ENCODE measurements at regions not wholly inside any gene's neighbourhood (a gene's known extent, or its start where the extent isn't known, plus 50 kb on each side); places are given as distances from the start of the nearest gene placed in this dataset.

DNA sequence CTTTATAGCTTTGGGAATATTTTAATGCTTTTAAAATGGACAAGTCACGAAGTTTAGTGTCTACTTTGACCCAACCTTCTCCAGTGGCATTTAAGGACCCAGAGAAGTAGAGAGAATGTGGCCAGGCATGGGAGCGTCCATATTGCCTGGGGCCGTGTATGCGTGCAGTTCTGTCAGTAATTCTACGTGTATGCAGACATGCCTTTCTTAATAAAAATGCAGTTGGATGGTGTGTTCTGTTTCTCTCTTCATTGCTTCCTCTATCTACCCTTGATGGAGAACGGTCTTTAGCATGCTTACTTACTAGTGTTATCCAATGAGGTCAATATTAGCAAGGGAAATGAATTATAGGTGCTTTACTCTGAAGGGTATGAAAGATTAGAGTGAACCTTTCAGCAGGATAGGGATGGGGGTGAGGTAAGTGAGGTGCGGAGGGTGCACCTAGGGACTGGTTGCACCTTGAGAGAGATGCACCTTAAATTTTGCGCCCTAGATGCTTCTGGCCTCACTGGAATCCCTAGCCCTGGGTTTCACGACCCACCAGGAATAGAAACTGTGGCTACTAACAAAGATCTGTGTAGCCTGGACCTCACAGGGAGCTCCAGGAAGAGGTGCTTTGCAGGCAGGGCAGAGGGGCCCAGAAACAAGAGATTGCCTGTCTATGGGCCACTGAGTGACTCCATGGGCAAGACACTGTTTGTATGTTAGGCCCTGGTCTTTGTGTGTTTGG lies 194.3 kb downstream of the MYCN start:
- TF ChIP-seq, protein P1, sequence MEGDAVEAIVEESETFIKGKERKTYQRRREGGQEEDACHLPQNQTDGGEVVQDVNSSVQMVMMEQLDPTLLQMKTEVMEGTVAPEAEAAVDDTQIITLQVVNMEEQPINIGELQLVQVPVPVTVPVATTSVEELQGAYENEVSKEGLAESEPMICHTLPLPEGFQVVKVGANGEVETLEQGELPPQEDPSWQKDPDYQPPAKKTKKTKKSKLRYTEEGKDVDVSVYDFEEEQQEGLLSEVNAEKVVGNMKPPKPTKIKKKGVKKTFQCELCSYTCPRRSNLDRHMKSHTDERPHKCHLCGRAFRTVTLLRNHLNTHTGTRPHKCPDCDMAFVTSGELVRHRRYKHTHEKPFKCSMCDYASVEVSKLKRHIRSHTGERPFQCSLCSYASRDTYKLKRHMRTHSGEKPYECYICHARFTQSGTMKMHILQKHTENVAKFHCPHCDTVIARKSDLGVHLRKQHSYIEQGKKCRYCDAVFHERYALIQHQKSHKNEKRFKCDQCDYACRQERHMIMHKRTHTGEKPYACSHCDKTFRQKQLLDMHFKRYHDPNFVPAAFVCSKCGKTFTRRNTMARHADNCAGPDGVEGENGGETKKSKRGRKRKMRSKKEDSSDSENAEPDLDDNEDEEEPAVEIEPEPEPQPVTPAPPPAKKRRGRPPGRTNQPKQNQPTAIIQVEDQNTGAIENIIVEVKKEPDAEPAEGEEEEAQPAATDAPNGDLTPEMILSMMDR (IDR thresholded peaks at IDR 0.05), result no peak
- TF ChIP-seq POLR2A (IDR thresholded peaks at IDR 0.05), result no peak
